Right lobe of liver (tissue), 4 donors: ENCODE measurements at regions not wholly inside any gene's neighbourhood (a gene's known extent, or its start where the extent isn't known, plus 50 kb on each side); places are given as distances from the start of the nearest gene placed in this dataset.
"Not testable (repeated sequence)": the region's sequence is repeated elsewhere in the genome, so short reads cannot be mapped to it uniquely, and the experiment has no call there.

Source experiments
- POLR2A ChIP-seq: fragments of 450-650 bp; IDR thresholded peaks from one replicate; pipeline ENCODE4 v1.6.1; 2017; ENCODE audit warnings: antibody characterized with exemption, mild to moderate bottlenecking
- TF ChIP-seq, protein P1 (sequence below), 4 donors: fragments of 200-600 bp in 3 of 4; fragments of 450-650 bp in 1 of 4; IDR thresholded peaks; one replicate each; pipeline versions ENCODE4 v1.5.1 to v1.8.0; 2016 to 2022; ENCODE audit warnings: antibody characterized with exemption in 4 of 4, mild to moderate bottlenecking in 2 of 4
- donor health status: DM: no; HTN: no; CAD: no.
- donor health status: DM: no; HTN: no; CAD: no.
- donor health status: DM: no; HTN: yes; CAD: no.

DNA sequence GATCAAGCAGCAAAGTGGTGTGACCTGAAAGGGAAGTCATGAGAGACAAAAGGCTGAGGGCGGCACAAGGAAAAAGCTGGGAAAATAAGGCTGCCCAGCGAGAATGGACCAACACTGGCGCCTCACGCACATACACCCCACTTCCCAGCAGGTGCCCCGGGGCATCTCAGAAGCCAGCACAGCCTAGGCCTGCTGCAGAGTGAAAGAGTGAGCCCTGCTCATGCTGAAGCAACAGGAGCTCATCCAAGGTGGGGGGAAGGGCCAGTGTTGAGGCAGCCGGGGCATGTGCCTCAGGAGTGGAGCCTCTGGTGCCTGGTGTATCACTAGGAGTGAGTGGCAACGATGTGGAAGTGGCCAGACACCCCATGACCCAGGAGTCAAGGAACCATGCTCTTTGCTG, 158.8 kb downstream of the SPATA31A6 start:
- TF ChIP-seq, protein P1, sequence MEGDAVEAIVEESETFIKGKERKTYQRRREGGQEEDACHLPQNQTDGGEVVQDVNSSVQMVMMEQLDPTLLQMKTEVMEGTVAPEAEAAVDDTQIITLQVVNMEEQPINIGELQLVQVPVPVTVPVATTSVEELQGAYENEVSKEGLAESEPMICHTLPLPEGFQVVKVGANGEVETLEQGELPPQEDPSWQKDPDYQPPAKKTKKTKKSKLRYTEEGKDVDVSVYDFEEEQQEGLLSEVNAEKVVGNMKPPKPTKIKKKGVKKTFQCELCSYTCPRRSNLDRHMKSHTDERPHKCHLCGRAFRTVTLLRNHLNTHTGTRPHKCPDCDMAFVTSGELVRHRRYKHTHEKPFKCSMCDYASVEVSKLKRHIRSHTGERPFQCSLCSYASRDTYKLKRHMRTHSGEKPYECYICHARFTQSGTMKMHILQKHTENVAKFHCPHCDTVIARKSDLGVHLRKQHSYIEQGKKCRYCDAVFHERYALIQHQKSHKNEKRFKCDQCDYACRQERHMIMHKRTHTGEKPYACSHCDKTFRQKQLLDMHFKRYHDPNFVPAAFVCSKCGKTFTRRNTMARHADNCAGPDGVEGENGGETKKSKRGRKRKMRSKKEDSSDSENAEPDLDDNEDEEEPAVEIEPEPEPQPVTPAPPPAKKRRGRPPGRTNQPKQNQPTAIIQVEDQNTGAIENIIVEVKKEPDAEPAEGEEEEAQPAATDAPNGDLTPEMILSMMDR (IDR thresholded peaks at IDR 0.05) = not testable (repeated sequence)
- TF ChIP-seq POLR2A = not testable (repeated sequence)
